ENCODE measurements at regions not wholly inside any gene's neighbourhood (a gene's known extent, or its start where the extent isn't known, plus 50 kb on each side); places are given as distances from the start of the nearest gene placed in this dataset.

DNA sequence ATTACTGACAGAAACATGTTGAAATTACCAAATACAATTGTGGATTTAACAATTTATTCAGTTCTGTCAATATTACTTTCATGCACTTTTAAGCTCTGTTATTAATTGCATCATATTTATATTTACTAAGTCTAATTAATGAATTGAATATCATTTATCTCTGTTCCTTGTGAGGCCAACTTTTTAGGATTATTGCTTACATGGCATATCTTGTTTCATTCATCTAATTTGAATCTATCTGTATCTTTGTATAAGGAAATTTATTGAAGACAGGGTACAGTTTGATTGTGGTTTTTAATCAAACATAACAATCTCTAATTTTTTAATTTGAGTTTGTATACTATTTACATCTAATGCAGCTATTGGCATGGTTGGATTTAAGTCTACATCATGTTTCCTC lies 249.9 kb upstream of the GPC6 start:
- no peak for DNase-seq
- H3K4me3 Mint-ChIP-seq = no peak overlapping the region

DNA sequence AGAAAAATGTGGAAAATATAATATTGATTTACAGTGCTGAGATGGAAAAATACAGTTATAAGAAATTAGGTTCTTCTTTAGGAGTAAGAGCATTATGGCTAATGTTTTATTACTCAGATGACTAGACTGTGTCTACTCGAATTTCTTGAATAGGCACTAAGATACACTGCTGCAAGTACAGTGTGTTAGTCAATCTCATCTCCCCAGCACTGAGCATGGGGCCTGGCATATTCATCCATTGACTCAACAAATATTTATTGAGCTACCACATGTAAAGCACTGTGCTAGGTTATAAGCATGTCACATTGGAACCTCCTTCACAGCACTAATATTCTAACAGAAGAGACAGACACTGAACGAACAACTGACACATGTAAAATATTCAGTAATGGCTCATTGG lies 242.5 kb upstream of the GPC6 start:
- no peaks in the 10 kb centered on the region for H3K4me1 Mint-ChIP-seq

More for the DNA sequence above, 249.9 kb upstream of the GPC6 start:
- no peak overlapping the region for H3K27ac Mint-ChIP-seq
- peaks cover 4% of the 10 kb centered on the region for H3K9me3 ChIP-seq (ENCODE audit: control insufficient read depth, low read length, poor library complexity, severe bottlenecking)
- no peaks in the 10 kb centered on the region for H3K36me3 Mint-ChIP-seq (ENCODE audit: low read depth)
- no peaks in the 10 kb centered on the region for H3K27me3 Mint-ChIP-seq
- no peak for ATAC-seq
- no peaks in the 10 kb centered on the region for H3K4me1 Mint-ChIP-seq

DNA sequence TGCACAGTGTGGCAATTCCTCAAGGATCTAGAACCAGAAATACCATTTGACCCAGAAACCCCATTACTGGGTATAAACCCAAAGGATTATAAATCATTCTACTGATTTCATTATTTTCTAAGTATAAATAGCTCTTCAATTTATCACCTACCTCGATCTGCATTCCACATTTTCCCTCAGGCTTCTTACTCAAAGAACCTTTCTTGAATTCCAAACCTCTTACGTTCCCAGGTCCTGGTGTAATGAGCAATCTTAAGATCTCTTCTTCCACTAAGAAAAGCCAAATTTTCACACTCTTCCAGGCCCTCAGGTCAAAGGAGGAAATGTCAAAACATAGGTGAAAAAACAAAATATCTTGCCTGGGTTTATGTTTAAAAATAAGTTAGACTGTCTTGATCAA lies 237.3 kb upstream of the GPC6 start:
- no peaks in the 10 kb centered on the region for H3K9me3 ChIP-seq (ENCODE audit: control insufficient read depth, low read length, poor library complexity, severe bottlenecking)
- ATAC-seq = no peak
- H3K27ac Mint-ChIP-seq = no peak overlapping the region
- no peak for DNase-seq
- H3K36me3 Mint-ChIP-seq (ENCODE audit: low read depth) = no peaks in the 10 kb centered on the region
- H3K4me3 Mint-ChIP-seq = no peak overlapping the region
- H3K4me1 Mint-ChIP-seq = no peaks in the 10 kb centered on the region
- H3K27me3 Mint-ChIP-seq = no peaks in the 10 kb centered on the region

More for the DNA sequence above, 242.5 kb upstream of the GPC6 start:
- H3K36me3 Mint-ChIP-seq (ENCODE audit: low read depth) = no peaks in the 10 kb centered on the region
- no peak overlapping the region for H3K4me3 Mint-ChIP-seq
- H3K27me3 Mint-ChIP-seq = no peaks in the 10 kb centered on the region
- ATAC-seq (no peak), DNase-seq (no peak)
- H3K9me3 ChIP-seq (ENCODE audit: control insufficient read depth, low read length, poor library complexity, severe bottlenecking) = peaks cover 4% of the 10 kb centered on the region
- H3K27ac Mint-ChIP-seq = no peak overlapping the region

DNA sequence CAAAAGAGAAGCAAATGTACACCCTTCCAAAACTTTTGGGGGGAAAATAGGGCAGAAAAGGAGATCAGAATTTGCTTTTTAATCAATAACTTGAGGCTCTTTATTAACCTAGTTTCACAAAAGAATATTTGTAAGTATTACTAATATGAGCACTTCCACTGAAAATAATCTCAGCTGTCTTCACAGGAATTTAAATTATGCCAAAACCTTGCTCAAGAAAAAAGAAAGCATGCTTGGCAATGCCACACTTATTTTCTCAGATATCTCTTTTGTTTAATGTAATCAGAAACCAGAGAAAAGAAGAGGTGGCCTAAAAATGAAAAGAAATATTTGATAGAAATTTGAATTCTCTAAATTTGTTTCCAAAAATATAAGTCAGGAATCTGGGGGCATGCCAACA lies 234.9 kb upstream of the GPC6 start:
- DNase-seq (no peak), ATAC-seq (no peak)
- Mint-ChIP-seq H3K36me3 (ENCODE audit: low read depth) (no peaks in the 10 kb centered on the region), H3K27me3 (no peaks in the 10 kb centered on the region), H3K27ac (no peak overlapping the region), H3K4me3 (no peak overlapping the region), H3K4me1 (no peaks in the 10 kb centered on the region)
- H3K9me3 ChIP-seq (ENCODE audit: control insufficient read depth, low read length, poor library complexity, severe bottlenecking) = no peaks in the 10 kb centered on the region

DNA sequence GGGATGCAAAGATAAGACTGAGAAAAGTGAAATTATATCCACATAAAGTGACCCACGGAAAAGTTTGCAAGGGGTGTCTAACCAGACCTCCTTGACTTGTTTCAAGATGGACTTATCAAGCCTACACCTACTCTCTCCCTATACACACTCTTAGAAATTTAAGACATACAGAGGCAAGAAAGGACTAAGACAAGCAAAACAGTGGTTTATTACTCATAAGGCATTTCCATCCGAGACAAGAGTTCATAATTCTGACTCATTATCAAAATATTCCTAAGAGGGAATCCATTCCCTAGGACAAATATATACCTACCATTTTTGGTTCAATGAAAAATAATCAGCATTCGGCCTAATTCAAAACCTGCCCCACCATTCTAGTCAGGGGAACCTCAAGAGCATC lies 232.6 kb upstream of the GPC6 start:
- DNase-seq = no peak
- H3K4me1 Mint-ChIP-seq = no peaks in the 10 kb centered on the region
- no peak overlapping the region for H3K4me3 Mint-ChIP-seq
- no peak for ATAC-seq
- H3K9me3 ChIP-seq (ENCODE audit: control insufficient read depth, low read length, poor library complexity, severe bottlenecking) = no peaks in the 10 kb centered on the region
- no peaks in the 10 kb centered on the region for H3K36me3 Mint-ChIP-seq (ENCODE audit: low read depth)
- no peaks in the 10 kb centered on the region for H3K27me3 Mint-ChIP-seq
- no peak overlapping the region for H3K27ac Mint-ChIP-seq

DNA sequence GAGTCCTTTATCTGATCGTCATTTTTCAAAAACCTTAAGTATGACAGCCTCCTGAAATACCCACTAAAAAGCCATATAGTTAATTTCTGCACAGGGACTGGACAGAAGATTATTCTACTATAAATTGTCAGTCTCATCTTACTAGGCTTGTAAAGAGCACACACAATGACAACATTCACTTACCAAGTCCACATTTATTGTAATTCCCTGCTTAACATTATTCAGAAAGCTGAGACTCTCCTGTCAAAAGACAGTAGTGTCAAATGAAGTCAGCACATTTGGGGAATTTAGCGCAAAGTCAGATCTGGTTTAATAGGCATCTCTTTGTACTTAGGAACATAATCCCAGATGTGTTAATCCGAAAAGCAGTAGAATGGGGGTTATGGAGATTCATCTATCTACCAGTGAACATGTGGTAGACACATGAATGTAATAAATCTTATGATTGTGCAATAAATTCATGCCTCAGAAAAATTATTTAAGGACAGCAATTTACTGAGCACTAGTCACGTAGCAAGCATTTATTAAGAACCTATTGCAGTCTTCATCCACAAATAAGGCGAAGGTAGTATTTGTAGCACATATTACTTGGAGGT lies 224.6 kb upstream of the GPC6 start:
- no peak for DNase-seq
- H3K9me3 ChIP-seq (ENCODE audit: control insufficient read depth, low read length, poor library complexity, severe bottlenecking) = no peaks in the 10 kb centered on the region
- Mint-ChIP-seq H3K4me3 (no peak overlapping the region), H3K27ac (no peak overlapping the region), H3K4me1 (no peaks in the 10 kb centered on the region), H3K27me3 (no peaks in the 10 kb centered on the region), H3K36me3 (ENCODE audit: low read depth) (no peaks in the 10 kb centered on the region)
- no peak for ATAC-seq

DNA sequence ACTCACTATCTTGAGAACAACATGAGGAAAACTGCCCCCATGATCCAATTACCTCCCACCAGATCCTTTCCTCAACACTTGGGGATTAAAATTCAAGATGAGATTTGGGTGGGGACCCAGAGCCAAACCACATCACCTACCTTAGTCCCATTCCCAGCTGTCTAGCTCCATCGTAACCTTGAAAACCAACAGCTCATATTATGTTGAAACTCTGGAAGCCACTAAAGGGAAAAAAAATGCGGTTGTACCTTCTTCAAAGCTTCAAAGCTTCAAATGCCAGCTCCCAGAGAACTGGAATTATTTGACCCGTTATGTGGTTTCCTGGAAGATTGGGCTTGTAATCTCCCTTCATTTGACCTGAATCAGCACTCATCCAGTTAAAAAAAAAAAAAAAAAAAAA lies 223.1 kb upstream of the GPC6 start:
- no peak for ATAC-seq

DNA sequence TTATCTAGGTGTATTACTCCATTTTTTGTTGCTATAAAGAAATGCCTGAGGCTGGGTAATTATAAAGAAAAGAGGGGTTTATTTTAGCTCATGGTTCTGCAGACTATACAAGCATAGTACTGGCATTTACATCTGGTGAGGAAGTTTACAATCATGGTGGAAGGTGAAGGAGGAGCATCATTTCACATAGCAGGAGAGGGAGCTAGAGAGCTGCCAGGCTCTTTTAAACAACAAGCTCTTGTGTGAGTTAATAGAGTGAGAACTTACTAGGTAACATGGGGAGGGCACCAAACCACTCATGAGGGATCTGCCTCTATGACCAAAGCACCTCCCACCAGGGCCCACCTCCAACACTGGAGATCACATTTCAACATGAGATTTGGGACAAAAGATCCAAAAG lies 221.7 kb upstream of the GPC6 start:
- no peaks in the 10 kb centered on the region for H3K27me3 Mint-ChIP-seq
- DNase-seq (no peak), ATAC-seq (no peak)
- no peaks in the 10 kb centered on the region for H3K36me3 Mint-ChIP-seq (ENCODE audit: low read depth)
- no peak overlapping the region for H3K4me3 Mint-ChIP-seq
- H3K4me1 Mint-ChIP-seq = no peaks in the 10 kb centered on the region
- no peak overlapping the region for H3K27ac Mint-ChIP-seq
- H3K9me3 ChIP-seq (ENCODE audit: control insufficient read depth, low read length, poor library complexity, severe bottlenecking) = no peaks in the 10 kb centered on the region

More for the DNA sequence above, 223.1 kb upstream of the GPC6 start:
- no peak overlapping the region for H3K4me3 Mint-ChIP-seq
- no peaks in the 10 kb centered on the region for H3K36me3 Mint-ChIP-seq (ENCODE audit: low read depth)
- H3K27ac Mint-ChIP-seq = no peak overlapping the region
- H3K27me3 Mint-ChIP-seq = no peaks in the 10 kb centered on the region
- H3K9me3 ChIP-seq (ENCODE audit: control insufficient read depth, low read length, poor library complexity, severe bottlenecking) = no peaks in the 10 kb centered on the region
- no peak for DNase-seq
- H3K4me1 Mint-ChIP-seq = no peaks in the 10 kb centered on the region

DNA sequence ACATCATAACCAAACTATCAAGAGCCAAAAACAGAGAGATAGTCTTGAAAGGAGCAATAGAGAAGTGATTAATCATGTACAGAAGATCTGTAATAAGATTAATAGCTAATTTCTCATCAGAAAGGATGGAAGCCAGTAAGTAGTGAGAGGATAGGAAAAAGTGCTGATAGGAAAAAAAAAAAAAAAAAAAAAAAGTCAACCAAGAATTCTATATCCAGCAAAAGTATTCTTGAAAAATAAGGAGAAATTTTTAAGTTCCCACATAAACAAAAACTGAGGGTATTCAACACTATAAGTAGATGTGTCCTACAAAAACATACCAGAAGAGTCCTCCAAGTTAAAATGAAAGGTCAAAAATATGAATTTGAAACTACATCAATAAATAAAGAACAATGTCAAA lies 218.7 kb upstream of the GPC6 start:
- H3K4me3 Mint-ChIP-seq = no peak overlapping the region
- H3K36me3 Mint-ChIP-seq (ENCODE audit: low read depth) = no peaks in the 10 kb centered on the region
- no peak for DNase-seq
- no peaks in the 10 kb centered on the region for H3K27me3 Mint-ChIP-seq
- H3K9me3 ChIP-seq (ENCODE audit: control insufficient read depth, low read length, poor library complexity, severe bottlenecking) = no peaks in the 10 kb centered on the region
- no peak for ATAC-seq
- H3K27ac Mint-ChIP-seq = no peak overlapping the region
- H3K4me1 Mint-ChIP-seq = no peaks in the 10 kb centered on the region

DNA sequence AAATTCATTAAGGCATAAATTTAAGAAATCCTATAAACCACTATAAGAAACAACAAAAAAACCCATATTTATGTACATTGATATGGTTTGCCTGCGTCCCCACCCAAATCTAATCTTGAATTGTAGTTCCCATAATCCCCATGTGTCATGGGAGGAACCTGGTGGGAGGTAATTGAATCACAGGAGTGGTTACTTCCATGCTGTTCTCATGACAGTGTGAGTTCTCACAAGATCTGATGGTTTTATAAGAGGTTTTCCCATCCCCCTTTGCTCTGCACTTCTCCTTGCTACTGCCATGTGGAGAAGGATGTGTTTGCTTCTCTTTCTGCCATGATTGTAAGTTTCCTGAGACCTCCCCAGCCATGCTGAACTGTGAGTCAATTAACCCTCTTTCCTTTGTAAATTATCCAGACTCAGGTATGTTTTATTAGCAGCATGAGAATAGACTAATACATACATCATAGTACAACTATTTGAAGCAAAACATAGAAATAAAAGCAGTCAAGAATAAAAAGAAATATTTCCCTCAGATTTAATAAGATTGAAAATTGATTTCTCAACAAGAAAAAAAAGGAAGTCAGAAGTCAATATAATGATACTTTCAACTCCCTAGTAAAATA lies 209.0 kb upstream of the GPC6 start:
- H3K27ac Mint-ChIP-seq = no peak overlapping the region

DNA sequence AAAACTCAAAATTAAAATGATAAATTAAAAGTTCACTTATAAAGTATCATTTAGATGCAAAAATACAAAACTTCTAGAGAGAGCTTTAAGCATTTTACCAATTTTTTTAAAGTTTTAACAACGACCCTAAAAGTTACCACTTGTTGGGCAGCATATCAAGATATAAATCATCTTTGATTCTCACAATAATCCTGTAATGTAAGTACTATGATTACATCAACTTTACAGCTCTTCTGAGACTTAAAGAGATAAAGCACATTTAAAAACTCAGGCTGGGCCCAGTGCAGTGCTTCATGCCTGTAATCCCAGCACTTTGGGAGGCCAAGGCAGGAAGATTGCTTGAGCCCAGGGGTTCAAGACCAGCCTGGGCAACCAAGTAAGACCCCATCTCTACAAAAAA lies 202.7 kb upstream of the GPC6 start:
- Mint-ChIP-seq H3K4me3 (no peak overlapping the region), H3K4me1 (no peaks in the 10 kb centered on the region), H3K27me3 (no peaks in the 10 kb centered on the region), H3K36me3 (ENCODE audit: low read depth) (no peaks in the 10 kb centered on the region), H3K27ac (no peak overlapping the region)
- DNase-seq = no peak
- H3K9me3 ChIP-seq (ENCODE audit: control insufficient read depth, low read length, poor library complexity, severe bottlenecking) = no peaks in the 10 kb centered on the region
- no peak for ATAC-seq

More for the DNA sequence above, 209.0 kb upstream of the GPC6 start:
- no peaks in the 10 kb centered on the region for H3K27me3 Mint-ChIP-seq
- H3K9me3 ChIP-seq (ENCODE audit: control insufficient read depth, low read length, poor library complexity, severe bottlenecking) = no peaks in the 10 kb centered on the region
- no peaks in the 10 kb centered on the region for H3K4me1 Mint-ChIP-seq
- no peaks in the 10 kb centered on the region for H3K36me3 Mint-ChIP-seq (ENCODE audit: low read depth)
- H3K4me3 Mint-ChIP-seq = no peak overlapping the region
- ATAC-seq (no peak), DNase-seq (no peak)

DNA sequence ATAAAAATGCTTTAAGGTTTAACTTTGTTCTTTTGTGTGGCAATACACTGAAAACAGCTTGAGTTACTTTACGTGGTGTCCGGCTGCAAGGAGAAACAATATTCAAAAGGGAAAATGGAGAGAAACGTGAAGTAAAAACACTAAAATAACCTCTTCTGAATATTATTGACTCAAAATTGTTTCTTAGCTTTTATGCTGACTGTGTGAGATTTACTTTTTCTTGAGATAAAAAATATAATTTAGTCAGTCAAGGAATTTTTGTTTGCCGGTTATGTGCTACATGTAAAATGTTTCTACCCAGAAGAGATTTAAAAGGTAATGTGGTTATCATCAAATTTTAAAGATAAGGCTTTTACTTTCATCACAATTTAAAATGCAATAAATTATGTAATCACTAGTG lies 200.6 kb upstream of the GPC6 start:
- H3K27me3 Mint-ChIP-seq = no peaks in the 10 kb centered on the region
- no peak overlapping the region for H3K27ac Mint-ChIP-seq
- ATAC-seq = no peak
- no peaks in the 10 kb centered on the region for H3K4me1 Mint-ChIP-seq
- no peaks in the 10 kb centered on the region for H3K36me3 Mint-ChIP-seq (ENCODE audit: low read depth)
- DNase-seq = no peak
- no peak overlapping the region for H3K4me3 Mint-ChIP-seq
- H3K9me3 ChIP-seq (ENCODE audit: control insufficient read depth, low read length, poor library complexity, severe bottlenecking) = no peaks in the 10 kb centered on the region

DNA sequence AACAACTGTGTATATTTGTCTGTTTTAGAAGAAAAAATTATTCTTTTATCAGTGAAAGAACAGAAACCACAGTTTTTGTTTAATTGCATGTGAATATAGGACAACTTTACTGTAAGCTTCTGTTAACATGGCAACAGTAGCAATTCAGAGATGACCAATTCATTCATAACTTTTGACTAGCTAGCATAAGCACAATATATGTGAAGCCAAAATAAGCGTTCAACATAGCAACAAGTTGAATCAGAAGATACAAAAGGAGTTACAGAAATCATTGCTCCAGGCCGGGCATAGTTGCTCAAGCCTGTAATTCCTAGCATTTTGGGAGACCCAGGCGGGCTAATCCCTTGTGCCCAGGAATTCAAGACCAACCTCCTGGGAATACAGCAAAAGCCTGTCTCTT lies 197.1 kb upstream of the GPC6 start:
- DNase-seq = no peak
- Mint-ChIP-seq H3K4me1 (no peaks in the 10 kb centered on the region), H3K27me3 (no peaks in the 10 kb centered on the region), H3K27ac (no peak overlapping the region), H3K4me3 (no peak overlapping the region), H3K36me3 (ENCODE audit: low read depth) (no peaks in the 10 kb centered on the region)
- H3K9me3 ChIP-seq (ENCODE audit: control insufficient read depth, low read length, poor library complexity, severe bottlenecking) = no peaks in the 10 kb centered on the region
- no peak for ATAC-seq

DNA sequence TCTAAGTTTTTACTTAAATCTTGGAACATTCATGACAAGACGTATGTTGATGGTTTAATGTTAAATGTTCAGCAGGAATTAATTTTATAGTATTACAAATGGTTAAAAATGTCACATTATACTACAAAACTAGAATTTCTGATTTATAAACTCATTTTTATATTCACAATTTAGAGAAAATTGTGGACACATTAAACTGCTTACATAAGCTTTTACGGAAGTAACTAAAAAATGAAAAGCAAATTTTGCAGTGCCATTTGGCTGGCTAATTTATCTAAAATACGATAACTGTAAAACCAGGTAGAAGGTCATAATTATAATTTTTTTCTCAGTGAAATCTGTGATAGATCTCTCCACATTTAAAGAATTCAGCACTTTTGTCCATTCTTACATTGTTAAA lies 190.2 kb upstream of the GPC6 start:
- H3K9me3 ChIP-seq (ENCODE audit: control insufficient read depth, low read length, poor library complexity, severe bottlenecking) = no peaks in the 10 kb centered on the region
- Mint-ChIP-seq H3K27me3 (no peaks in the 10 kb centered on the region), H3K27ac (no peak overlapping the region), H3K4me1 (no peaks in the 10 kb centered on the region), H3K4me3 (no peak overlapping the region), H3K36me3 (ENCODE audit: low read depth) (no peaks in the 10 kb centered on the region)
- ATAC-seq (no peak), DNase-seq (no peak)
